IMR-90 (cell line): ENCODE measurements at regions not wholly inside any gene's neighbourhood (a gene's known extent, or its start where the extent isn't known, plus 50 kb on each side); places are given as distances from the start of the nearest gene placed in this dataset.

Experiments used
- ATAC-seq: fragments of 200-7000 bp; cut with Tn5 transposase; 2 replicates; pipeline ENCODE4 v1.9.1; 2020; ENCODE audit warnings: low read depth, mild to moderate bottlenecking, moderate library complexity
- BruUV-seq: library from RNA; stranded (reverse); fragments of 400-500 nt; replicated peaks from 2 replicates; lab custom pipeline; 2021; lab: Mats Ljungman, UMichigan
- CTCF ChIA-PET: fragments of 300-600 bp; formaldehyde crosslinking; extraction: SDS; loops from one replicate; lab custom pipeline; 2021; ENCODE audit warnings: antibody characterized with exemption; lab: Yijun Ruan, JAX
- POLR2A ChIA-PET: fragments of 300-600 bp; sonication (Branson Sonifier 250); formaldehyde crosslinking; loops from one replicate; lab custom pipeline; 2022; ENCODE audit warnings: antibody characterized with exemption; ENCODE audit not compliant: unreplicated experiment; lab: Charles Lee
- DNase-seq: peaks from one replicate; pipeline ENCODE4 v3.0.0; 2013
- H2AFZ ChIP-seq: replicated peaks from 2 replicates; pipeline ENCODE3; 2013; ENCODE audit warnings: low read length, mild to moderate bottlenecking; ENCODE audit not compliant: poor library complexity
- H2AK5ac ChIP-seq: 2 replicates; pipeline ENCODE4 v1.6.1; 2013; ENCODE audit warnings: low read depth, low read length, inconsistent platforms
- H2AK9ac ChIP-seq: replicated peaks from 2 replicates; pipeline ENCODE3; 2013; ENCODE audit warnings: mild to moderate bottlenecking, low read depth, low read length, moderate library complexity; ENCODE audit not compliant: poor library complexity
- H2BK120ac ChIP-seq: 2 replicates; pipeline ENCODE4 v1.6.1; 2013; ENCODE audit warnings: low read depth, low read length, inconsistent platforms
- H2BK15ac ChIP-seq: 3 replicates; pipeline ENCODE4 v1.6.1; 2013; ENCODE audit warnings: low read depth, low read length, inconsistent platforms
- H2BK20ac ChIP-seq: 2 replicates; pipeline ENCODE4 v1.6.1; 2013; ENCODE audit warnings: low read depth, mild to moderate bottlenecking, inconsistent platforms, low read length, moderate library complexity
- H2BK5ac ChIP-seq: 2 replicates; pipeline ENCODE4 v1.6.1; 2013; ENCODE audit warnings: mild to moderate bottlenecking, low read depth, low read length, inconsistent platforms; ENCODE audit not compliant: poor library complexity, severe bottlenecking
- H3K14ac ChIP-seq: replicated peaks from 2 replicates; pipeline ENCODE4 v1.6.1; 2013; ENCODE audit warnings: low read depth, low read length, inconsistent platforms
- H3K18ac ChIP-seq: 2 replicates; pipeline ENCODE4 v1.6.1; 2013; ENCODE audit warnings: low read depth, low read length, control low read depth
- H3K23ac ChIP-seq: 2 replicates; pipeline ENCODE4 v1.6.1; 2013; ENCODE audit warnings: low read depth, low read length, inconsistent platforms
- H3K27ac ChIP-seq: 2 replicates; pipeline ENCODE4 v1.5.1; 2013; ENCODE audit warnings: mild to moderate bottlenecking, control low read depth, low read length; ENCODE audit not compliant: insufficient read depth
- H3K27me3 ChIP-seq: 2 replicates; pipeline ENCODE4 v1.6.1; 2013; ENCODE audit warnings: low read length; ENCODE audit not compliant: control insufficient read depth, insufficient read depth
- H3K36me3 ChIP-seq: 2 replicates; pipeline ENCODE4 v1.6.1; 2013; ENCODE audit warnings: low read length, mixed read lengths; ENCODE audit not compliant: control insufficient read depth, insufficient read depth
- H3K4ac ChIP-seq: 2 replicates; pipeline ENCODE4 v1.6.1; 2013; ENCODE audit warnings: low read depth, low read length, inconsistent platforms
- H3K4me1 ChIP-seq: 2 replicates; pipeline ENCODE4 v1.6.1; 2013; ENCODE audit warnings: low read length, mixed read lengths; ENCODE audit not compliant: control insufficient read depth, insufficient read depth
- H3K4me2 ChIP-seq: 2 replicates; pipeline ENCODE4 v1.6.1; 2013; ENCODE audit warnings: low read depth, mild to moderate bottlenecking, control low read depth, low read length, moderate library complexity
- H3K4me3 ChIP-seq: 2 replicates; pipeline ENCODE4 v1.5.1; 2013; ENCODE audit warnings: low read depth, mild to moderate bottlenecking, control low read depth, low read length, moderate library complexity; ENCODE audit not compliant: insufficient read depth
- H3K56ac ChIP-seq: 2 replicates; pipeline ENCODE4 v1.6.1; 2013; ENCODE audit warnings: low read length, inconsistent platforms; ENCODE audit not compliant: insufficient read depth; ENCODE audit errors: extremely low read depth
- H3K79me1 ChIP-seq, 2 experiments: 2 replicates each; pipeline ENCODE4 v1.6.1; 2013; ENCODE audit warnings: low read length in 2 of 2, inconsistent platforms in 1 of 2, low read depth in 1 of 2
- H3K9ac ChIP-seq: 2 replicates; pipeline ENCODE4 v1.6.1; 2013; ENCODE audit warnings: low read depth, low read length, control low read depth
- H3K9me1 ChIP-seq: 2 replicates; pipeline ENCODE4 v1.6.1; 2013; ENCODE audit warnings: low read length, inconsistent platforms; ENCODE audit not compliant: insufficient read depth
- H3K9me3 ChIP-seq: 2 replicates; pipeline ENCODE4 v1.6.1; 2013; ENCODE audit warnings: low read length; ENCODE audit not compliant: control insufficient read depth, insufficient read depth
- H4K20me1 ChIP-seq: 2 replicates; pipeline ENCODE4 v1.6.1; 2013; ENCODE audit warnings: low read length, inconsistent platforms; ENCODE audit not compliant: insufficient read depth
- H4K5ac ChIP-seq: 2 replicates; pipeline ENCODE4 v1.6.1; 2013; ENCODE audit warnings: mild to moderate bottlenecking, low read depth, low read length, control low read depth
- H4K8ac ChIP-seq, 2 experiments: 2 replicates each; pipeline ENCODE4 v1.6.1; 2013; ENCODE audit warnings: low read depth in 2 of 2, low read length in 2 of 2, control low read depth in 1 of 2, inconsistent platforms in 1 of 2
- H4K91ac ChIP-seq: 2 replicates; pipeline ENCODE4 v1.6.1; 2013; ENCODE audit warnings: low read depth, low read length, inconsistent platforms; ENCODE audit not compliant: insufficient read depth
- BHLHE40 ChIP-seq: fragments of 150-350 bp; IDR thresholded peaks from 2 replicates; pipeline ENCODE4 v1.6.1; 2016; ENCODE audit warnings: mild to moderate bottlenecking, low read depth, low read length
- CEBPB ChIP-seq: IDR thresholded peaks from 2 replicates; pipeline ENCODE4 v1.6.1; 2012; ENCODE audit warnings: low read depth, low read length, improper control_type of control experiment
- CHD1 ChIP-seq: IDR thresholded peaks from 2 replicates; pipeline ENCODE4 v1.6.1; 2012; ENCODE audit warnings: low read depth, low read length, improper control_type of control experiment
- CTCF ChIP-seq: conservative IDR thresholded peaks from 2 replicates; pipeline ENCODE4 v1.5.1; 2012; ENCODE audit warnings: mild to moderate bottlenecking, low read depth, low read length, improper control_type of control experiment
- ELK1 ChIP-seq: fragments of 150-350 bp; IDR thresholded peaks from 2 replicates; pipeline ENCODE4 v1.6.1; 2016; ENCODE audit warnings: low read depth, mild to moderate bottlenecking, low read length, moderate library complexity, borderline replicate concordance
- MAFK ChIP-seq: IDR thresholded peaks from 2 replicates; pipeline ENCODE4 v1.6.1; 2012; ENCODE audit warnings: low read depth, low read length, improper control_type of control experiment
- MAZ ChIP-seq: IDR thresholded peaks from 2 replicates; pipeline ENCODE4 v1.6.1; 2012; ENCODE audit warnings: low read depth, mild to moderate bottlenecking, low read length, improper control_type of control experiment, moderate library complexity, borderline replicate concordance
- MXI1 ChIP-seq: IDR thresholded peaks from 2 replicates; pipeline ENCODE4 v1.6.1; 2012; ENCODE audit warnings: low read depth, mild to moderate bottlenecking, low read length, moderate library complexity, borderline replicate concordance
- NFE2L2 ChIP-seq: fragments of 150-350 bp; IDR thresholded peaks from 2 replicates; pipeline ENCODE4 v1.6.1; 2016; ENCODE audit warnings: low read depth, mild to moderate bottlenecking, low read length
- RCOR1 ChIP-seq: IDR thresholded peaks from 2 replicates; pipeline ENCODE4 v1.6.1; 2012; ENCODE audit warnings: mild to moderate bottlenecking, low read length, improper control_type of control experiment; ENCODE audit not compliant: insufficient replicate concordance
- RFX5 ChIP-seq: IDR thresholded peaks from 2 replicates; pipeline ENCODE4 v1.8.0; 2012; ENCODE audit warnings: low read depth, mild to moderate bottlenecking, low read length, moderate library complexity
- SMC3 ChIP-seq: fragments of 150-350 bp; IDR thresholded peaks from 2 replicates; pipeline ENCODE4 v1.6.1; 2016; ENCODE audit warnings: low read depth, mild to moderate bottlenecking, antibody characterized with exemption, low read length, moderate library complexity
- USF2 ChIP-seq: fragments of 150-350 bp; IDR thresholded peaks from 2 replicates; pipeline ENCODE4 v1.6.1; 2017; ENCODE audit warnings: mild to moderate bottlenecking, antibody characterized with exemption, low read length, low read depth
- WGBS, 2 experiments: methylation state at CpG; one replicate each; pipeline versions ENCODE4 v1.1.5 to v1.1.7; 2013; ENCODE audit warnings: missing lambda C conversion rate in 2 of 2; ENCODE audit not compliant: insufficient read length in 1 of 2; ENCODE audit errors: extremely low coverage in 2 of 2; 5-methylcytosine and 5-hydroxymethylcytosine counted together
- dilution Hi-C: fragments of 300-500 bp; cut with HindIII; formaldehyde crosslinking; loops from one replicate; pipeline ENCODE4 v1.14.3; 2018; ENCODE audit warnings: low sequenced_read_pairs; ENCODE audit not compliant: unreplicated experiment
- in situ Hi-C: fragments of 300-500 bp; cut with MboI; formaldehyde crosslinking; loops from 3 replicates; pipeline ENCODE4 v1.14.3; 2019; ENCODE audit warnings: low sequenced_read_pairs, inconsistent platforms, mixed read lengths
- intact Hi-C: fragments of 100-400 bp; cut with micrococcal nuclease; formaldehyde crosslinking; loops from 2 replicates; pipeline ENCODE4 v1.10.0; 2022

- Histone ChIP-seq H3K14ac (no peak overlapping the region), H3K56ac (no peak overlapping the region), H3K18ac (no peak overlapping the region), H3K4me2 (no peak overlapping the region), H3K79me1 (no peaks in the 10 kb centered on the region), H3K9ac (no peak overlapping the region), H3K9me3 (no peaks in the 10 kb centered on the region; the same call in 1 of the 2 replicates), H3K4ac (no peak overlapping the region), H3K27me3 (peaks cover 2% of the 10 kb centered on the region; the same call in 1 of the 2 replicates), H3K4me1 (peaks cover 2% of the 10 kb centered on the region), H4K20me1 (no peaks in the 10 kb centered on the region), H2AFZ (no peak overlapping the region), H3K4me3 (no peak overlapping the region), H2BK15ac (no peak overlapping the region), H3K27ac (no peak overlapping the region), H4K5ac (no peak overlapping the region), H4K91ac (no peak overlapping the region), H2BK5ac (no peak overlapping the region), H2BK20ac (no peak overlapping the region), H2AK9ac (no peak overlapping the region), H3K36me3 (no peaks in the 10 kb centered on the region), H2AK5ac (no peak overlapping the region), H4K8ac (no peak overlapping the region), H3K23ac (no peak overlapping the region), H2BK120ac (no peak overlapping the region), H3K9me1 (peaks cover 3% of the 10 kb centered on the region)
- WGBS, 2 experiments, result no CpG with 5 or more reads among the region's 3 CpGs
- ATAC-seq (no peak), DNase-seq (no peak)
- no TSS peak for BruUV-seq
- intact Hi-C loops (no loop called here), dilution Hi-C loops (no loop called here), in situ Hi-C loops (no loop called here)
- POLR2A ChIA-PET, result no interaction called here
- CTCF ChIA-PET, result no interaction called here
- TF ChIP-seq SMC3 (no peak), CEBPB (no peak), USF2 (no peak), RFX5 (no peak), BHLHE40 (no peak), CHD1 (no peak), RCOR1 (no peak), MXI1 (no peak), MAZ (no peak), MAFK (no peak), NFE2L2 (no peak), ELK1 (no peak), CTCF (no peak)
Measured at GRCh38 chr10:52870562-52870961, 98.0 kb upstream of the MBL2 start.
